Aorta (tissue), 5 donors: ENCODE measurements at regions not wholly inside any gene's neighbourhood (a gene's known extent, or its start where the extent isn't known, plus 50 kb on each side); places are given as distances from the start of the nearest gene placed in this dataset.
A peak's percentile ranks its signal among the peaks of the same experiment; 100 is the strongest.

Experiments
- ATAC-seq: fragments of 200-7000 bp; cut with Tn5 transposase; one replicate; pipeline ENCODE4 v1.9.1; 2022; ENCODE audit warnings: moderate library complexity; ENCODE audit not compliant: low FRiP score
- DNase-seq, 2 donors: peaks; one replicate each; pipeline ENCODE4 v3.0.0-alpha.2; 2020
- H3K27ac ChIP-seq, 2 donors: one replicate each; pipeline ENCODE4 v1.5.1; 2013; ENCODE audit warnings: low read length in 2 of 2, mild to moderate bottlenecking in 2 of 2, moderate library complexity in 2 of 2, control low read depth in 1 of 2, inconsistent platforms in 1 of 2, low read depth in 1 of 2
- H3K27me3 ChIP-seq, 2 donors: one replicate each; pipeline ENCODE4 v1.6.1; 2013; ENCODE audit warnings: control low read depth in 1 of 2, low read length in 1 of 2, mild to moderate bottlenecking in 1 of 2, moderate library complexity in 1 of 2; ENCODE audit not compliant: insufficient read depth in 2 of 2, control insufficient read depth in 1 of 2
- H3K36me3 ChIP-seq, 2 donors: one replicate each; pipeline ENCODE4 v1.6.1; 2013; ENCODE audit warnings: control low read depth in 1 of 2, low read length in 1 of 2, mild to moderate bottlenecking in 1 of 2; ENCODE audit not compliant: insufficient read depth in 2 of 2, control insufficient read depth in 1 of 2
- H3K4me1 ChIP-seq, 2 donors: one replicate each; pipeline ENCODE4 v1.6.1; 2013; ENCODE audit warnings: low read length in 2 of 2, control low read depth in 1 of 2, mild to moderate bottlenecking in 1 of 2, moderate library complexity in 1 of 2; ENCODE audit not compliant: insufficient read depth in 2 of 2, control insufficient read depth in 1 of 2
- H3K4me3 ChIP-seq, 2 donors: one replicate each; pipeline ENCODE4 v1.5.1; 2013; ENCODE audit warnings: low read length in 2 of 2, control low read depth in 1 of 2, mild to moderate bottlenecking in 1 of 2
- H3K9me3 ChIP-seq: one replicate; pipeline ENCODE4 v1.6.1; 2013; ENCODE audit warnings: mild to moderate bottlenecking, low read length; ENCODE audit not compliant: control insufficient read depth
- WGBS, 2 donors: extraction: QIAGEN DNeasy Blood & Tissue Kit; methylation state at CpG; one replicate each; pipeline ENCODE4 v1.1.7; 2013; 5-methylcytosine and 5-hydroxymethylcytosine counted together
- intact Hi-C, 2 donors: fragments of 100-400 bp; cut with DNase I; formaldehyde crosslinking; loops; one replicate each; pipeline versions ENCODE4 v1.14.2 to v1.15.0; 2022
- donor health status: healthy with polysubstance abuse.
- donor health status: Bipolar disorder and iron deficiency.
- donor health status: DM: no; HTN: no; CAD: no.
- donor health status: DM: no; HTN: no; CAD: no.
- donor health status: DM: yes; HTN: yes; CAD: no.

GRCh38 chr9:89554307-89555035 is 50.3 kb upstream of the GADD45G start:
- Histone ChIP-seq H3K9me3 (no peaks in the 10 kb centered on the region), H3K27me3 (no peaks in the 10 kb centered on the region), H3K4me1 (no peaks in the 10 kb centered on the region), H3K27ac (no peak overlapping the region), H3K4me3 (no peak overlapping the region), H3K36me3 (no peaks in the 10 kb centered on the region)
- ATAC-seq (no peak), DNase-seq (no peak)
- WGBS, 2 donors = 83 to 94% methylated on average over 11 of the region's 11 CpGs
- intact Hi-C loops = loop anchor here in 1 of 2 donors (5.0 kb wide), 1 partner anchor 232 kb away; no protein-coding TSS in a partner anchor

- DNase-seq (no peak), ATAC-seq (no peak)
- WGBS, 2 donors = 87 to 88% methylated on average over 6 of the region's 6 CpGs
- no peak overlapping the region for H3K27ac ChIP-seq
- no peaks in the 10 kb centered on the region for H3K36me3 ChIP-seq
- H3K9me3 ChIP-seq = no peaks in the 10 kb centered on the region
- no peaks in the 10 kb centered on the region for H3K27me3 ChIP-seq
- H3K4me3 ChIP-seq = no peak overlapping the region
- intact Hi-C loops = loop anchor here in 1 of 2 donors (5.0 kb wide), 1 partner anchor 231 kb away; no protein-coding TSS in a partner anchor
- H3K4me1 ChIP-seq = no peaks in the 10 kb centered on the region
Observed at GRCh38 chr9:89553451-89554010, 51.3 kb upstream of the GADD45G start.

- H3K9me3 ChIP-seq = no peaks in the 10 kb centered on the region
- WGBS, 2 donors = 67 to 70% methylated on average over 9 of the region's 9 CpGs
- intact Hi-C loops = loop anchor here in 1 of 2 donors (5.0 kb wide), 1 partner anchor 228 kb away; no protein-coding TSS in a partner anchor
- ATAC-seq (no peak), DNase-seq (no peak)
- H3K27me3 ChIP-seq = no peaks in the 10 kb centered on the region
- H3K4me3 ChIP-seq = no peak overlapping the region
- no peak overlapping the region for H3K27ac ChIP-seq
- no peaks in the 10 kb centered on the region for H3K36me3 ChIP-seq
- no peaks in the 10 kb centered on the region for H3K4me1 ChIP-seq
Observed at GRCh38 chr9:89550346-89550927, 52.5 kb upstream of the SEMA4D start.

- H3K9me3 ChIP-seq = peaks cover 4% of the 10 kb centered on the region
- H3K4me1 ChIP-seq = no peaks in the 10 kb centered on the region
- H3K4me3 ChIP-seq = no peak overlapping the region
- no peaks in the 10 kb centered on the region for H3K27me3 ChIP-seq
- WGBS, 2 donors = 22 to 24% methylated on average over 5 of the region's 5 CpGs
- H3K27ac ChIP-seq = no peak overlapping the region
- intact Hi-C loops = loop anchor here (10.0 kb wide), 2 partner anchors 194 to 204 kb away; no protein-coding TSS in a partner anchor
- H3K36me3 ChIP-seq = no peaks in the 10 kb centered on the region
- DNase-seq = peak; percentile 89 to 91
- ATAC-seq = peak; percentile 92
Observed at GRCh38 chr9:89549031-89549644, 51.2 kb upstream of the SEMA4D start.

GRCh38 chr9:89548071-89548638 is 50.2 kb upstream of the SEMA4D start:
- intact Hi-C loops = loop anchor here (10.0 kb wide), 2 partner anchors 193 to 203 kb away; no protein-coding TSS in a partner anchor
- Histone ChIP-seq H3K27me3 (no peaks in the 10 kb centered on the region), H3K27ac (no peak overlapping the region), H3K9me3 (peaks cover 4% of the 10 kb centered on the region), H3K4me1 (no peaks in the 10 kb centered on the region), H3K36me3 (no peaks in the 10 kb centered on the region), H3K4me3 (no peak overlapping the region)
- DNase-seq (no peak), ATAC-seq (no peak)
- 83 to 89% methylated on average over 9 of the region's 9 CpGs for WGBS, 2 donors
